ENCODE measurements at regions not wholly inside any gene's neighbourhood (a gene's known extent, or its start where the extent isn't known, plus 50 kb on each side); places are given as distances from the start of the nearest gene placed in this dataset.
"Not testable (repeated sequence)": the region's sequence is repeated elsewhere in the genome, so short reads cannot be mapped to it uniquely, and the experiment has no call there.

GRCh38 chr14:35922590-35922989 lies 96.5 kb downstream of the BRMS1L start:
- TF ChIP-seq, protein P1, sequence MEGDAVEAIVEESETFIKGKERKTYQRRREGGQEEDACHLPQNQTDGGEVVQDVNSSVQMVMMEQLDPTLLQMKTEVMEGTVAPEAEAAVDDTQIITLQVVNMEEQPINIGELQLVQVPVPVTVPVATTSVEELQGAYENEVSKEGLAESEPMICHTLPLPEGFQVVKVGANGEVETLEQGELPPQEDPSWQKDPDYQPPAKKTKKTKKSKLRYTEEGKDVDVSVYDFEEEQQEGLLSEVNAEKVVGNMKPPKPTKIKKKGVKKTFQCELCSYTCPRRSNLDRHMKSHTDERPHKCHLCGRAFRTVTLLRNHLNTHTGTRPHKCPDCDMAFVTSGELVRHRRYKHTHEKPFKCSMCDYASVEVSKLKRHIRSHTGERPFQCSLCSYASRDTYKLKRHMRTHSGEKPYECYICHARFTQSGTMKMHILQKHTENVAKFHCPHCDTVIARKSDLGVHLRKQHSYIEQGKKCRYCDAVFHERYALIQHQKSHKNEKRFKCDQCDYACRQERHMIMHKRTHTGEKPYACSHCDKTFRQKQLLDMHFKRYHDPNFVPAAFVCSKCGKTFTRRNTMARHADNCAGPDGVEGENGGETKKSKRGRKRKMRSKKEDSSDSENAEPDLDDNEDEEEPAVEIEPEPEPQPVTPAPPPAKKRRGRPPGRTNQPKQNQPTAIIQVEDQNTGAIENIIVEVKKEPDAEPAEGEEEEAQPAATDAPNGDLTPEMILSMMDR (IDR thresholded peaks at IDR 0.05) = not testable (repeated sequence)
- not testable (repeated sequence) for TF ChIP-seq POLR2A, POLR2AphosphoS5 (IDR thresholded peaks at IDR 0.05)

Data from prostate gland (tissue), 2 donors.